Retinal pigment epithelial cell (primary cell): ENCODE measurements at regions not wholly inside any gene's neighbourhood (a gene's known extent, or its start where the extent isn't known, plus 50 kb on each side); places are given as distances from the start of the nearest gene placed in this dataset.

Experiments
- DNase-seq: peaks from one replicate; pipeline ENCODE4 v3.0.0-alpha.2; 2010; ENCODE audit warnings: low read depth
- H3K4me3 ChIP-seq: 2 replicates; pipeline ENCODE4 v1.5.1; 2011; ENCODE audit warnings: mild to moderate bottlenecking, low read length, control low read depth, moderate library complexity
- CTCF ChIP-seq: conservative IDR thresholded peaks from 2 replicates; pipeline ENCODE4 v1.5.1; 2011; ENCODE audit warnings: low read depth, low read length, control low read depth, inconsistent platforms

- no peak for DNase-seq
- no peak overlapping the region for H3K4me3 ChIP-seq
- no peak for TF ChIP-seq CTCF
Measured at GRCh38 chr12:126763359-126763758, 1503.6 kb upstream of the TMEM132C start.

- H3K4me3 ChIP-seq = no peak overlapping the region
- no peak for TF ChIP-seq CTCF
- no peak for DNase-seq
Measured at GRCh38 chr12:126767334-126767733, 1499.6 kb upstream of the TMEM132C start.

GRCh38 chr12:126768517-126768916 is 1498.5 kb upstream of the TMEM132C start:
- H3K4me3 ChIP-seq = no peak overlapping the region
- DNase-seq = no peak
- TF ChIP-seq CTCF = no peak

GRCh38 chr12:126770188-126770587 is 1496.8 kb upstream of the TMEM132C start:
- no peak overlapping the region for H3K4me3 ChIP-seq
- DNase-seq = no peak
- TF ChIP-seq CTCF = no peak

- H3K4me3 ChIP-seq = no peak overlapping the region
- TF ChIP-seq CTCF = no peak
- DNase-seq = no peak
Measured at GRCh38 chr12:126772171-126772864, 1494.7 kb upstream of the TMEM132C start.

GRCh38 chr12:126773012-126773411 is 1494.0 kb upstream of the TMEM132C start:
- TF ChIP-seq CTCF = no peak
- H3K4me3 ChIP-seq = no peak overlapping the region
- no peak for DNase-seq

GRCh38 chr12:126773491-126773890 is 1493.5 kb upstream of the TMEM132C start:
- DNase-seq = no peak

More at GRCh38 chr12:126773491-126773890, 1493.5 kb upstream of the TMEM132C start:
- no peak overlapping the region for H3K4me3 ChIP-seq
- no peak for TF ChIP-seq CTCF
